Endothelial cell of umbilical vein (primary cell): ENCODE measurements at regions not wholly inside any gene's neighbourhood (a gene's known extent, or its start where the extent isn't known, plus 50 kb on each side); places are given as distances from the start of the nearest gene placed in this dataset.

Source experiments
- BruUV-seq: library from RNA; stranded (reverse); fragments of 400-500 nt; replicated peaks from 2 replicates; lab custom pipeline; 2021; lab: Mats Ljungman, UMichigan
- CTCF ChIA-PET: fragments of 300-600, 350-600 bp; sonication (Branson Sonifier 250); formaldehyde crosslinking; loops from one replicate; lab custom pipeline; 2021; ENCODE audit warnings: antibody characterized with exemption, inconsistent platforms; lab: Charles Lee
- POLR2A ChIA-PET: fragments of 300-600, 350-600 bp; sonication (Branson Sonifier 250); formaldehyde crosslinking; loops from one replicate; lab custom pipeline; 2021; ENCODE audit warnings: antibody characterized with exemption, inconsistent platforms; lab: Charles Lee
- DNase-seq: peaks from one replicate; pipeline ENCODE4 v3.0.0-alpha.2; 2011; ENCODE audit warnings: low read depth, low spot score
- FAIRE-seq: peaks from 2 replicates; lab custom pipeline; 2011; peaks lifted over from hg19 to GRCh38; lab: Jason Lieb, UNC
- H2AFZ ChIP-seq: 2 replicates; pipeline ENCODE4 v1.6.0; 2012; ENCODE audit warnings: low read depth, low read length, control low read depth, inconsistent platforms
- H3K27ac ChIP-seq: 2 replicates; pipeline ENCODE4 v1.5.1; 2011; ENCODE audit warnings: low read depth, mild to moderate bottlenecking, control low read depth, low read length, moderate library complexity; ENCODE audit not compliant: insufficient read depth
- H3K27me3 ChIP-seq, 2 experiments: 2 replicates each; pipeline versions ENCODE4 v1.6.0 to v1.6.1; 2011; ENCODE audit warnings: low read length in 2 of 2, mixed read lengths in 1 of 2; ENCODE audit not compliant: control insufficient read depth in 2 of 2, insufficient read depth in 2 of 2
- H3K36me3 ChIP-seq, 2 experiments: 2 replicates in 1 of 2; 3 replicates in 1 of 2; pipeline ENCODE4 v1.5.1; 2011; ENCODE audit warnings: low read length in 2 of 2, mild to moderate bottlenecking in 1 of 2, moderate library complexity in 1 of 2; ENCODE audit not compliant: control insufficient read depth in 2 of 2, insufficient read depth in 2 of 2; ENCODE audit errors: extremely low read depth in 1 of 2
- H3K4me1 ChIP-seq: 3 replicates; pipeline ENCODE4 v1.5.1; 2011; ENCODE audit warnings: mild to moderate bottlenecking, low read length; ENCODE audit not compliant: control insufficient read depth, insufficient read depth; ENCODE audit errors: extremely low read depth
- H3K4me2 ChIP-seq: 2 replicates; pipeline ENCODE4 v1.6.1; 2011; ENCODE audit warnings: low read length, control low read depth, mixed read lengths; ENCODE audit not compliant: insufficient read depth
- H3K4me3 ChIP-seq, 3 experiments: fragments of 200-600 bp in 1 of 3; sonication (generic), shearing (Covaris generic) in 1 of 3; replicated peaks in 1 of 3; 2 replicates each; pipeline ENCODE4 v1.5.1; 2011 to 2016; ENCODE audit warnings: control low read depth in 3 of 3, low read length in 3 of 3, mild to moderate bottlenecking in 2 of 3, inconsistent platforms in 1 of 3, low read depth in 1 of 3, moderate library complexity in 1 of 3; ENCODE audit not compliant: insufficient read depth in 1 of 3
- H3K79me2 ChIP-seq: 2 replicates; pipeline ENCODE4 v1.6.0; 2012; ENCODE audit warnings: low read length, inconsistent platforms; ENCODE audit not compliant: control insufficient read depth, insufficient read depth
- H3K9ac ChIP-seq: replicated peaks from 2 replicates; pipeline ENCODE3; 2011; ENCODE audit warnings: low read length, control low read depth; ENCODE audit not compliant: insufficient read depth; ENCODE audit errors: extremely low read depth
- H3K9me1 ChIP-seq: replicated peaks from 3 replicates; pipeline ENCODE4 v1.6.0; 2011; ENCODE audit warnings: mild to moderate bottlenecking, low read length; ENCODE audit not compliant: control insufficient read depth, insufficient read depth; ENCODE audit errors: extremely low read depth
- H3K9me3 ChIP-seq: replicated peaks from 2 replicates; pipeline ENCODE4 v1.5.1; 2012; ENCODE audit warnings: low read length, inconsistent platforms; ENCODE audit not compliant: control insufficient read depth, insufficient read depth
- H4K20me1 ChIP-seq: replicated peaks from 2 replicates; pipeline ENCODE3; 2011; ENCODE audit warnings: mild to moderate bottlenecking, low read length; ENCODE audit not compliant: control insufficient read depth, insufficient read depth; ENCODE audit errors: extremely low read depth
- EZH2 ChIP-seq: IDR thresholded peaks from 2 replicates; pipeline ENCODE4 v1.6.1; 2012; ENCODE audit warnings: borderline replicate concordance, low read depth, mild to moderate bottlenecking, moderate library complexity, low read length, inconsistent platforms; ENCODE audit not compliant: severe bottlenecking
- FOS ChIP-seq: IDR thresholded peaks from 2 replicates; pipeline ENCODE4 v1.6.1; 2011; ENCODE audit warnings: mild to moderate bottlenecking, low read length, moderate library complexity, borderline replicate concordance; ENCODE audit not compliant: insufficient read depth
- GATA2 ChIP-seq: IDR thresholded peaks from 2 replicates; pipeline ENCODE4 v1.7.0; 2011; ENCODE audit warnings: low read depth, mild to moderate bottlenecking, moderate library complexity, mixed read lengths, low read length; ENCODE audit not compliant: insufficient read length, insufficient read depth
- JUN ChIP-seq: IDR thresholded peaks from 2 replicates; pipeline ENCODE4 v1.6.1; 2011; ENCODE audit warnings: borderline replicate concordance, low read depth; ENCODE audit not compliant: insufficient read length, insufficient read depth
- MYC ChIP-seq: IDR thresholded peaks from one replicate; pipeline ENCODE4 v1.6.1; 2011; ENCODE audit warnings: mild to moderate bottlenecking, low read depth, low read length
- POLR2A ChIP-seq: IDR thresholded peaks from 2 replicates; pipeline ENCODE4 v1.6.1; 2012; ENCODE audit warnings: low read depth, mild to moderate bottlenecking, control low read depth, low read length
- POLR2AphosphoS5 ChIP-seq: IDR thresholded peaks from 2 replicates; pipeline ENCODE4 v1.6.1; 2012; ENCODE audit warnings: low read depth, mild to moderate bottlenecking, control low read depth, low read length, moderate library complexity; ENCODE audit not compliant: insufficient read depth
- dilution Hi-C: fragments of 300-500 bp; cut with MboI; formaldehyde crosslinking; loops from one replicate; pipeline ENCODE4 v1.15.0; 2019; ENCODE audit warnings: low sequenced_read_pairs; ENCODE audit not compliant: extremely low pct_ligation_motif_present
- intact Hi-C: fragments of 100-400 bp; cut with micrococcal nuclease; formaldehyde crosslinking; loops from one replicate; pipeline ENCODE4 v1.10.0; 2022
- TF ChIP-seq, protein P1 (sequence below): IDR thresholded peaks from 2 replicates; pipeline ENCODE4 v1.6.1; 2011; ENCODE audit not compliant: insufficient read depth, insufficient read length
- TF ChIP-seq, protein P2 (sequence below), 2 donors: IDR thresholded peaks; 1 replicate in 1 of 2; 2 replicates in 1 of 2; pipeline ENCODE4 v1.5.1; 2011; ENCODE audit warnings: low read length in 2 of 2, mild to moderate bottlenecking in 2 of 2, moderate library complexity in 2 of 2, control low read depth in 1 of 2, inconsistent platforms in 1 of 2, low read depth in 1 of 2; ENCODE audit not compliant: insufficient read depth in 1 of 2; ENCODE audit errors: extremely low read depth in 1 of 2

DNA sequence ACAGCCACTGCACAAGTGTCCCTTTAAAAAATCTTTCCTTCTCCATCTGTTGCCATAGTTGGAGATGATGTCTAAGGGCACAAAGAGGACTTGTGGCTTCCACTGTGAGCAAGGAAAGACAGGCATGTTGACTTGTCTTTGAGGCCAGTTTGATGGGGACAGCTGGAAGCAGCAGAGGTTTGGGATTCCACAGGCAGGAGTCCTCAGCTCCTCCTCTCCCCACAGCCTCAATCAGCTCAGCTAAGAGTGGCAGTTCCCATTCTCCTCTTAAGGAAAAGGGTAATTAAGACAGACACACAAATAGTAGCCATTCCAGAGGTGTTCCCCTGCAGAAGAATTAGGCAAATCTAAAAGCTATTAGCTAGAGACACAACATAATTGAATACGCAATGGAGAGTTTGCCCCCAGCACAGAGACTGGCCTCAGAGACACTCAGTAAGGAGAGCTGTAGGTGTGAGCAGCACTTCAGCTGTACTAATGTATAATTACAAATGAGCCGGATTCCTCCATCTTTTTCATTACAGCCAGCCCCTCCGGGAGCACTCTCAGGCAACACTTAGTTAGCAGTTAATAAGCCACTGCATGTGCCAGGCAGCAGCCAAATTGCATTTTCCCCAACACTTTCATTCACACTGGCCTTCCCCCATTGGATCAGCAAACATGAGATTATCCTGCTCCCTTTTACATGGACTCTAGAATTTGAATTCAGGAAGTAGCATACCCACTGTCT is 434.0 kb downstream of the FOXO1 start:
- Histone ChIP-seq H3K27me3 (no peaks in the 10 kb centered on the region), H2AFZ (no peak overlapping the region), H3K9ac (no peak overlapping the region), H3K9me1 (no peaks in the 10 kb centered on the region), H4K20me1 (no peaks in the 10 kb centered on the region), H3K36me3 (no peaks in the 10 kb centered on the region), H3K27ac (no peak overlapping the region), H3K9me3 (no peaks in the 10 kb centered on the region), H3K79me2 (no peaks in the 10 kb centered on the region), H3K4me2 (no peak overlapping the region), H3K4me1 (peaks cover 12% of the 10 kb centered on the region), H3K4me3 (no peak overlapping the region)
- intact Hi-C loops, result no loop called here
- no TSS peak for BruUV-seq
- CTCF ChIA-PET, result interaction anchor here (1.0 kb wide), 1 partner anchor 17 kb away, joined by 3 read pairs; no protein-coding TSS in a partner anchor
- DNase-seq (no peak), FAIRE-seq (no peak)
- POLR2A ChIA-PET, result no interaction called here
- TF ChIP-seq, protein P1, sequence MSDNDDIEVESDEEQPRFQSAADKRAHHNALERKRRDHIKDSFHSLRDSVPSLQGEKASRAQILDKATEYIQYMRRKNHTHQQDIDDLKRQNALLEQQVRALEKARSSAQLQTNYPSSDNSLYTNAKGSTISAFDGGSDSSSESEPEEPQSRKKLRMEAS, result no peak
- TF ChIP-seq, protein P2, sequence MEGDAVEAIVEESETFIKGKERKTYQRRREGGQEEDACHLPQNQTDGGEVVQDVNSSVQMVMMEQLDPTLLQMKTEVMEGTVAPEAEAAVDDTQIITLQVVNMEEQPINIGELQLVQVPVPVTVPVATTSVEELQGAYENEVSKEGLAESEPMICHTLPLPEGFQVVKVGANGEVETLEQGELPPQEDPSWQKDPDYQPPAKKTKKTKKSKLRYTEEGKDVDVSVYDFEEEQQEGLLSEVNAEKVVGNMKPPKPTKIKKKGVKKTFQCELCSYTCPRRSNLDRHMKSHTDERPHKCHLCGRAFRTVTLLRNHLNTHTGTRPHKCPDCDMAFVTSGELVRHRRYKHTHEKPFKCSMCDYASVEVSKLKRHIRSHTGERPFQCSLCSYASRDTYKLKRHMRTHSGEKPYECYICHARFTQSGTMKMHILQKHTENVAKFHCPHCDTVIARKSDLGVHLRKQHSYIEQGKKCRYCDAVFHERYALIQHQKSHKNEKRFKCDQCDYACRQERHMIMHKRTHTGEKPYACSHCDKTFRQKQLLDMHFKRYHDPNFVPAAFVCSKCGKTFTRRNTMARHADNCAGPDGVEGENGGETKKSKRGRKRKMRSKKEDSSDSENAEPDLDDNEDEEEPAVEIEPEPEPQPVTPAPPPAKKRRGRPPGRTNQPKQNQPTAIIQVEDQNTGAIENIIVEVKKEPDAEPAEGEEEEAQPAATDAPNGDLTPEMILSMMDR (IDR thresholded peaks at IDR 0.05; ENCODE audit: extremely low read depth in 1 of 2, insufficient read depth in 1 of 2, low read depth in 1 of 2, low read length in 2 of 2), result no peak
- TF ChIP-seq FOS (no peak), MYC (no peak), POLR2A (no peak), POLR2AphosphoS5 (no peak), JUN (no peak), GATA2 (no peak), EZH2 (no peak)
- dilution Hi-C loops, result no loop called here
